EL (cell line): ENCODE measurements at regions not wholly inside any gene's neighbourhood (a gene's known extent, or its start where the extent isn't known, plus 50 kb on each side); places are given as distances from the start of the nearest gene placed in this dataset.
"Not testable (repeated sequence)": the region's sequence is repeated elsewhere in the genome, so short reads cannot be mapped to it uniquely, and the experiment has no call there.

ENCODE experiments used
- DNase-seq: peaks from one replicate; pipeline ENCODE4 v3.0.0-alpha.2; 2016

- no peak for DNase-seq
Measured at GRCh38 chr19:28655054-28655453, 557.9 kb downstream of the UQCRFS1 start.

- no peak for DNase-seq
Measured at GRCh38 chr19:28652765-28653164, 560.2 kb downstream of the UQCRFS1 start.

GRCh38 chr19:28646629-28647028 is 566.3 kb downstream of the UQCRFS1 start:
- no peak for DNase-seq

- no peak for DNase-seq
Measured at GRCh38 chr19:28644169-28644775, 568.7 kb downstream of the UQCRFS1 start.

GRCh38 chr19:28642787-28643683 is 569.9 kb downstream of the UQCRFS1 start:
- DNase-seq = no peak

- no peak for DNase-seq
Measured at GRCh38 chr19:28641395-28641794, 571.6 kb downstream of the UQCRFS1 start.

GRCh38 chr19:28640506-28640905 is 572.4 kb downstream of the UQCRFS1 start:
- no peak for DNase-seq

GRCh38 chr19:28638445-28638844 is 574.5 kb downstream of the UQCRFS1 start:
- DNase-seq = no peak

GRCh38 chr19:28636706-28637105 is 576.2 kb downstream of the UQCRFS1 start:
- DNase-seq = no peak

GRCh38 chr19:28636016-28636629 is 576.8 kb downstream of the UQCRFS1 start:
- DNase-seq = no peak

- DNase-seq = no peak
Measured at GRCh38 chr19:28634837-28635236, 578.1 kb downstream of the UQCRFS1 start.

GRCh38 chr19:28634019-28634328 is 579.0 kb downstream of the UQCRFS1 start:
- no peak for DNase-seq

- DNase-seq = peak; percentile 56
Measured at GRCh38 chr19:28633319-28634018, 579.5 kb downstream of the UQCRFS1 start.

GRCh38 chr19:28632371-28633080 is 580.4 kb downstream of the UQCRFS1 start:
- no peak for DNase-seq

GRCh38 chr19:28631961-28632360 is 581.0 kb downstream of the UQCRFS1 start:
- no peak for DNase-seq

- no peak for DNase-seq
Measured at GRCh38 chr19:28627669-28628068, 585.3 kb downstream of the UQCRFS1 start.

- DNase-seq = not testable (repeated sequence)
Measured at GRCh38 chr19:28626407-28626806, 586.5 kb downstream of the UQCRFS1 start.

GRCh38 chr19:28619816-28620429 is 593.0 kb downstream of the UQCRFS1 start:
- no peak for DNase-seq

GRCh38 chr19:28618504-28618903 is 594.4 kb downstream of the UQCRFS1 start:
- DNase-seq = no peak

GRCh38 chr19:28615966-28616365 is 597.0 kb downstream of the UQCRFS1 start:
- DNase-seq = no peak

GRCh38 chr19:28615546-28615916 is 597.4 kb downstream of the UQCRFS1 start:
- DNase-seq = no peak
